Fibroblast of skin of right biceps (primary cell): ENCODE measurements at regions not wholly inside any gene's neighbourhood (a gene's known extent, or its start where the extent isn't known, plus 50 kb on each side); places are given as distances from the start of the nearest gene placed in this dataset.
"Not testable (repeated sequence)": the region's sequence is repeated elsewhere in the genome, so short reads cannot be mapped to it uniquely, and the experiment has no call there.

Experiments
- DNase-seq: peaks from one replicate; pipeline ENCODE4 v3.0.0-alpha.2; 2013

DNA sequence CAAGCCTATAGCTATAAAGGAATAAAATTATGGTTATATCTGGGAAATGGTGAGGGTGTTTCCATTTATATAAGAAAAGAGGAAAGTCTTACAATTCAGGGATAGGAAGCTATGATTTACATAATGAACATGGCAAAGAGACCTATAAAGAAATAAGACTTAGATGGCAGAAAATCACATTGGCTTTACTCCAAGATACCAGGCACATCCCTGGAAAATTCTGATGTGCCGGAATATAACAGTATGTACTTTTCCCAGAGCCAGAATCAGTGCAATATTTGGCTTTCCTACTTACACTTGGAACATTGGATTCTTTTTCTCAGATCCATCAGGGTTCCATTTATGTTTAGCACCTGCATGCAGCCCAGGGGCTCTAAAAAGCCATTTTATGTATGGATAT, 357.8 kb downstream of the CETN3 start:
- DNase-seq = no peak

DNA sequence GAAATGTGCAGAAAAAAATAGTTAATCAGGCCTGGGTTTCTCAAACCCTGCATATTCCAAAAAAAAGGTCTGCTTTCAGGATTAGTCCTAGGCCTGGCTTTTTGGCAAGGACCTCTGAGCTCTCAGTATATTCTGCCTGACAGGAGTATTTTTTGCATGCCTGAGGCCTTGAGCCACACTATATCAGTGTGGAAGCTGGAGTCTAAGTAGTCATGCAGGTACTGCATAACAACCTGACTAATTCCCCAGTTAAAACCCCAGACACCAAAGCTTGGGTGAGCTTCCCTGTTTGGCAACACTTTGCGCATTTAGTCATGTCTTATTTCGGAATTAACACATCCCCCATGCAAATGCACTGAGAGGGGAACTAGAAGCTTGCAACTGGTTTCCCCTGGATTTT, 359.5 kb downstream of the CETN3 start:
- DNase-seq = no peak

- DNase-seq = no peak
Measured at GRCh38 chr5:90047113-90047512, 362.4 kb downstream of the CETN3 start.

DNA sequence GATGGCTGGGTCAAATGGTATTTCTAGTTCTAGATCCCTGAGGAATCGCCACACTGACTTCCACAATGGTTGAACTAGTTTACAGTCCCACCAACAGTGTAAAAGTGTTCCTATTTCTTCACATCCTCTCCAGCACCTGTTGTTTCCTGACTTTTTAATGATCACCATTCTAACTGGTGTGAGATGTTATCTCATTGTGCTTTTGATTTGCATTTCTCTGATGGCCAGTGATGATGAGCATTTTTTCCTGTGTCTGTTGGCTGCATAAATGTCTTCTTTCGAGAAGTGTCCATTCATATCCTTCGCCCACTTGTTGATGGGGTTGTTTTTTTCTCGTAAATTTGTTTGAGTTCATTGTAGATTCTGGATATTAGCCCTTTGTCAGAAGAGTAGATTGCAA, 369.5 kb downstream of the CETN3 start:
- not testable (repeated sequence) for DNase-seq

- DNase-seq = peak; percentile 51
Measured at GRCh38 chr5:90037646-90038045, 371.9 kb downstream of the CETN3 start.

GRCh38 chr5:90022711-90023053, 386.9 kb downstream of the CETN3 start:
- DNase-seq = no peak

GRCh38 chr5:90022002-90022710, 387.4 kb downstream of the CETN3 start:
- DNase-seq = no peak

DNA sequence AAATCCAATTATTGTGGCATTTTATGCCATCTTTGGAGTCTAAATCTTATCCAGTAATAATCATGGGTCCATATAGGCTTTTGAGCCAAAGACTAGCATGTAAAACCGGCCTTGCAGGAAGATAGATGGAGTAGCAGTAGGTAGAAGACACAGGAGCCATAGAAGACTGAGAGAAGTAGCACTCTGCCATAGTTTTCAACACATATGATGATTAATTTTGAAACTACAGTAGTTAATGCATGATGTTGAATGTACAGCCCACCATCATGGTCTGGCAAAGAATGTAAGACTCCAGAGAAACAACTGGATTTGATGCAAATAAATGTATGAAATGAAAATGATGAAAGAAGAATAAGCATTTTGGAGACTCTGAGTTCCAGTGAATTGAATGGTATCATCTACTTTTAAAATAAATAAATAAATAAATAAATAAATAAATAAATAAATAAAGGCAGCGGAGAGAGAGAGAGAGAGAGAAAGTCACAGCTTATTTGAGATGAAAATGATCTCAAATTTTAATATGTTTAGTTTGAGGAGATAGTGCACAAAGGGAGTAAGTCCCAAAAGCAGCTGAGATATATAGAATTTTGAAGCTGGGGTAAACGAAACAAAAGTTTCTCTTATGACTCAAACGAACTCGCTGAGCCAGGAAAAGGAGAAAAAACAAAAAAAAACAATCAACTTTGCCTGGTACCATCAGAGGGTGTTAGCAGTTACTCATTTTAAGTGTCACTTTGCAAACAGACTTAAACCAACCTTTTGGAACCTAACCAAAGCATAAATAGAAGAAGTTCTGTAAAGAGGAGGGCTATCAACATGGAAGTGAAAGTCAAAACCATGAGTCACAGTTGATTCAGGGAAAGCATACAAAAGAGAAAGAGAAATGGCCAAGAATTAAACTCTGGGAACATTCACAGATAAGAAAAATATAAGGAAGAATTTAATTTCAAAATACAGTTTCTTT, 388.7 kb downstream of the CETN3 start:
- peak; percentile 94 for DNase-seq

DNA sequence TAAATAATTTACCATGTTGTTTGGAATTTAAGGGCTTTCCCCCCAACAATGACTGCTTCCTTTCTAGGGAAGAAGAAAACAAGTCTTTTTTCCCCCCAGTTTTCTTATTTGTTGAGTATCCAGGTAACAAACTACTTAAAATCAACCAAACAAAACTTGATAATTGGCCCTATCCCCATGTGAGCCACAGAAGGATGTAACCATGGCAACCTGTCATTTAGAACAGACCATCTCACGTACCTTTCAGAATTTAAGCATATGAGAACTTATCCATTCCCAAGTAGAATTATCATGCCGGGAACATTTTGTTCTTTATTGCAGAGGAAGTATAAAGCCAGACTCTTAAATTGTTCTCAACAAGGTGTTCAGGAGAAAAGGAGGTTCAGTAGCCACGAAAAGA, 392.3 kb downstream of the CETN3 start:
- no peak for DNase-seq

- DNase-seq = peak; percentile 57
Measured at GRCh38 chr5:90015584-90016018, 394.0 kb downstream of the CETN3 start.

GRCh38 chr5:90014420-90014819, 395.1 kb downstream of the CETN3 start:
- DNase-seq = no peak

- no peak for DNase-seq
Measured at GRCh38 chr5:90000351-90000750, 409.2 kb downstream of the CETN3 start.

DNA sequence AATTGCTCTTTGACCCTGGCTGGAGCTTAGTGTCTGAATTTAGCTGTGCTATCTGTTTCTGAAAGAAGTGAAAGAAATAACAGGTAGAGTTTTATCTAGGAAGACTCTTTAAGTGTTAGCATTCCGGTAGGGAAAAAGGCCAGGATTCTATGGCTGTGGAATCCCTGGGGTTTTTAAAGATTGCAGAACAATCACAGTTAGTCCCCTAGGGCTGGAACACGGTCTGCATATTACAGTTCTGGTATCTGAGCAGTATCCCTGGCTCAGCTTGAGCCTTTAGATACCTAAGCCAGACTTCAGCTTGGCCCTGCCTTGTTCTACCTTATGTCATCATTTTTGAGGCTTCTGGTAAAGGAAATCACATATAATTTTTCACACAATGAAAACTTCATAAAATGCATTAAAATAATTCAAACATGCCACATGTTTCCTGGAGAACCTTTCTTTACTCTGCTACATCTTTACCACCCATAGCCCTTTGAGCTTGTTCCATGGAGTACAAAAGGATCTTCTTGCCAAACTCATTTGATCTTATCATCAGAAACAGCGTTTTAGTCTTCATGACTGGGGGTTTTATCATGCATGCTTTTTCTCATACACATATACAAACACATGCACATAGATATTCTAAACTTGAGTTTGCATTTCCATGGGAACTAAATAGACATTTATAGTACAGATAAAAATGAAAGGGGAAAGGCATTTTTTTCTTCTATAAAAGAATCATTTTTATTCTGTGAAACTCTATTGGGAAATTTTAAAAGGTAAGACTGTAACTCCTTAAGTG, 410.8 kb downstream of the CETN3 start:
- DNase-seq = no peak

DNA sequence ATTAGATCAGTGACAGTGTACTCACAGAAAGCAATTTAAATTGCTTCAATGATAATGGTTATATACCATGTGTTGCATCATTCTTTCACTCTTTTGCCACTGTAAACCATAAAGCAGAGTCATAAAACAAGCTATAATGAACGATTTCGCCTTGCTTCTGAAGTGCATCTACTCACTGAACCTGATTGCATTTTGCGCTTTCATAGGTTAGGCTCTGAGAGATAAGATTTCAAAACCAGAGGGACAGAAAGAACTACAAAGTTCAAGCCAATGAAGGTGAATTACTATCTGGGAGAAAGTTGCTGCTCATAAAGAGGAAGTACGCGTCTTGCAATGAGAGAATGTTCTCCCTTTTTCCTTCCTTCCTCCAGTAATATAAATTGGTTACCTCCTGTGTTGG, 412.7 kb downstream of the CETN3 start:
- DNase-seq = no peak

DNA sequence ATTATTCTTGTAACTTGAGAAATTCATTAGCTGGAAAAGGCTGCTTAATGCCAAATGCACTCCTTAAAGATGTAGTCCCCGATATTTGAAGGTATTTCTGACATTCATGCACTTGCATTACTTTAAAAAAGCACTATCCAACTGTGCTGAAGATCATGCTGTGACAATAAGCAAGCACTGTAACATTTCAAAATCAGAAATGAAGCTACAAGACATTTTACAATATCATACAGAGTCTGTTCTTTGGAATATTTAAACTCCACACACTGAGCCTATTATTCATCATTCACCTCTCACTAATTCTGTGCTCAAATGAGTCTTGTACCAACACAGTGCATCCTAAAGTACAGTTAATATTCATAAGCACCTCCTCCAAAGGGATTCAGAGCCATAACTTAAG, 413.2 kb downstream of the CETN3 start:
- no peak for DNase-seq

DNA sequence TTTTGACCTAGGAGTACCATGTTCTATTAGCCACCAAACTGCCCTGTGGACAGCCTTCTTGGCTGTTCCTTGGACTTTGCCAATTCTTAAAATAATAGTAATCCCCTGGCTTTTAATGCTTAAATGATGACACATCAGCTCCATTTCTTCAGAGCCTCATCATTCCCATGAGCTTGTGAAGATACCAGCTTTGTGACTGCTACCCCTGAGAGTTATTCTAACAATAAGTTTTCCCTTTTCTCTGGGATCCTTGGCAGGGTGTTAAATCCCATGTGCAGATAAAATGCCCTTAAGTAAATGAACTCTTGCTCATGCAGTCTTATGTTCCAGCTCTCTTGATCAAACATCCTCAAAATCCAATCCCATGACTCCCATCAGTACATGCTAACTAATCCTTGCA, 415.3 kb downstream of the CETN3 start:
- DNase-seq = peak; percentile 28

GRCh38 chr5:89992201-89992600, 417.4 kb downstream of the CETN3 start:
- DNase-seq = no peak

GRCh38 chr5:89991592-89991991, 418.0 kb downstream of the CETN3 start:
- DNase-seq = no peak

GRCh38 chr5:89989776-89990175, 419.8 kb downstream of the CETN3 start:
- peak; percentile 12 for DNase-seq

DNA sequence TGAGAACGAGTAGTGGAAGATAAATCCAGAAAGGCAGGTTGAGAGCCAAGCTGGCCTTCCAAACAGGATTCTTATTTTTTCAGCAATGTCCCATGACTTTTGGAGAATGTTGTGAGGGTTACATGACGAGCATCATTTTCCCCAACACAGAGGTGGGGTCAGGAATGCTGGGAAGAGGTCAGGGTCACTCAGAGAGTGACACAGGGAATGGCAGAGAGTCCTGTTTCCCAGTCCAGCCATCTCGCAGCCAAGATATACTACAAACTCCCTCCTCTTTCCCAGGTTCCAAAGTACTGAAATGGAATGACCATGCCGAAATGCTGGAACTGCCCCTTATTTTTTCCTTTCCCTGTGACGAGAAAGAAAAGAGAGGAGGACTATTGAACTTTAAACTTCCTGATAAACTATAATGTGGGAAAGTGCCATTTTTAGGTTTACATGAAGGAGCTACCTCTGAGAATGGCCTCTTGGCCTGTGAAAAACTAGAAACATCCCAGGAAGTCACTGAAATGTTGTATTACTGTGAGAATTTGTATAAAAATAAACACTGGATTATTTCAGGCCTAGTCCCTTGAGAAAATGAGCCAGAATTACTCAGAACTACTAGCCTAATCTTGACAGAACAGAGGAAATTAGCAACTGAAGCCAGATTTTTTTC, 420.4 kb downstream of the CETN3 start:
- DNase-seq = peak; percentile 58

DNA sequence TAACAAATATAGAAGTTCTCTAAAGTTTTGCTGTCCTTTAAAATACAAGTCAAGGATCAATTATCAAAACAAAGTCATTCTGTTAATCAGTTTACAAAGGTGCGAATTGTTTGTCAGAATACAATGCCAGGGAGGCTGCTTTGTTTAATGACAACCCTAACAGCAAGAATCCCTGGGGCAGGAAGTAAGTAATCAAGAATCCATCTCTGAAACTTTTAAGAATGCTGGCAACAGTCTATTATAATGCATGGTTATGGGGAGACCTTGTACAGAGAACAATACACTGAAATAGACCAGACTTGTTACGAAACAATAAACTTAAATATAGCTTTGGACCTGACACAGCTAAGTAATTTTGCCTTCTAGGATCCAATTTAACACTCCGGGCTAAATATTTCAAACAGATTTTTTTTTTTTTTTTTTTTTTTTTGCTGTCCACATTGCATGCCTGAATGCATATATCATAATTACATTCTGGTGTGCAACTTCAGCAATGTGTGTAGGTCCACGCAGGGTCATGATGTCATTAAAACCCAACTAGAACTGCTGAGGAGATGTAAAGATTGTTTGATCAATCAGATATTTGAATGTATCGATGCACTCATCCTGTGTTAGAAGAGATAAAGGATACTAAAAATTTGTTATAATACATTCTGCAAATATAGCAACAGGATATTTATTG, 421.3 kb downstream of the CETN3 start:
- peak; percentile 47 for DNase-seq

DNA sequence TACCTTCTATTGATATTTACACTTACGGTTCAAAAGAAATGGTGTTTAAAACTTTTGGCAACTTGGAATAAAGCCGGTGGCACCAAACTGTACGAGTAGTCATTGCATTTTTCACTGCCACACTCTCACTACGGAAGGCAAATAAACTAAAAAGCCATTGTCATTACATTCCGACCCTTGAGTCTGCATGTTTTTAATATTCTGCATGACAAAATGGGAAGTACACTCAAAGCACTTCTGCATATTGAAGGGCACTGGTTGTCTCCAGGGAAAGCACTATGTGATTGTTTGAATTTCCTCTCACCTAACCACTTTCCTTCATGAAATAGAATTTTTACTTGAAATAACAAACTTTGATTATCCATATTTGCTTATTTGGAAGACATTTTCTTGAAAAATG, 426.3 kb downstream of the CETN3 start:
- no peak for DNase-seq
